ENCODE measurements at regions not wholly inside any gene's neighbourhood (a gene's known extent, or its start where the extent isn't known, plus 50 kb on each side); places are given as distances from the start of the nearest gene placed in this dataset.

DNA sequence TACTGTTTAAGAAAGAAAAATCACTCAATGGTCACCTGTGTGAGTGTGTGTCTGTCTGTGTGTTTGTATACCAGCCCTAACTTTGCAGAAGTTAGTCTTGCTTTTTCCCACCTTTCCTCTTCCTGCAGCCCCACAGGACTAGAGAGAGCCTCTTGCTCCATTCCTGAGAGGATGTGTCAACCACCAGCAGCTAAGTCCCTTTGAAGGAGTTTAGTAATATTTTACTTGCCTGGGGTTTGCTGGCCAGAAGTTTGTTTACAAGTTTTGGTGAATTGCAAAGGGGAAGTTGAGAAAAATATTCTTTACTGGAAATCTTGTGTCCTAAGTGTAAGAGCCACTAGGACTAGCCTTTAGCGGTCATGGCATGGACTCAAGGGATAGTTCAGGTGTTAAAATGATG, 316.2 kb downstream of the BRINP1 start:
- Mint-ChIP-seq H3K27me3 (ENCODE audit: low read depth) (no peaks in the 10 kb centered on the region), H3K9me3 (peaks cover 3% of the 10 kb centered on the region), H3K4me3 (no peak overlapping the region), H3K27ac (no peak overlapping the region), H3K4me1 (ENCODE audit: low read depth) (no peaks in the 10 kb centered on the region), H3K36me3 (ENCODE audit: low read depth) (no peaks in the 10 kb centered on the region)
- DNase-seq (ENCODE audit: low spot score) = no peak

DNA sequence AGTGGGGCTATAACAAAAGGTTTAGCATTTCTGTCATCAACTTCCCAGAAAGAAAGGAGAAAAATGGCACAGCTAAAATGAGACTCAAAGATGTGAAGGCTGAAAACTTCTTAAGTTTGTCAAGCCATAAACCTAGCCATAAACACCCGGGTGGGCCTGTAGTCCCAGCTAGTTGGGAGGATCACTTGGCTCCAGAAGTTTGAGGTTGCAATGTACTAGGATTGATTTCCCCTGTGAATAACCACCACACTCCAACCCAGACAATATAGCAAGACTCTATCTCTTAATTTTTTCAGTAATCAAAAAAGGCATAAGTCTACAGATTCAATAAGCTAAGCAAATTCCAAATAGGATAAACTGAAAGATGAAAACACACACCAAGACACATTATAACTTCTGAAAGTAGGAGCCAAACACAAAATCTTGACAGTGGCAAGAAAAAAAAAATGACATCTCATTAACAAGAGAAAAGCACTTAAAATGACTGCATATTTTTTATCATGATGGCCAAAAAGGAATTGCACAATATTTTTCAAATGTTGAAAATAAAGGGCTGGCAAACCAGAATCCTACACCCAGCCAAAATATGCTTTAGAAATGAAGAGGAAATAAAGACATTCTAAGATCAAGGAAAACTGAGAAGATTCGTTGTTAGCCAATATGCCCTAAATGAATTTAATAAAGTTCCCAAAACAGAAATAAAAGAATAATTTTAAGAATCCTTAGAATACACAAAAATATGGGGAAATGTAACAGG, 308.4 kb downstream of the BRINP1 start:
- H3K36me3 Mint-ChIP-seq (ENCODE audit: low read depth) = no peaks in the 10 kb centered on the region
- H3K4me1 Mint-ChIP-seq (ENCODE audit: low read depth) = no peaks in the 10 kb centered on the region
- H3K9me3 Mint-ChIP-seq = peaks cover 10% of the 10 kb centered on the region
- H3K4me3 Mint-ChIP-seq = no peak overlapping the region
- H3K27me3 Mint-ChIP-seq (ENCODE audit: low read depth) = no peaks in the 10 kb centered on the region
- DNase-seq (ENCODE audit: low spot score) = no peak
- no peak overlapping the region for H3K27ac Mint-ChIP-seq

- no peak for DNase-seq (ENCODE audit: low spot score)
- Mint-ChIP-seq H3K36me3 (ENCODE audit: low read depth) (no peaks in the 10 kb centered on the region), H3K4me3 (no peak overlapping the region), H3K4me1 (ENCODE audit: low read depth) (peaks cover 3% of the 10 kb centered on the region), H3K27me3 (ENCODE audit: low read depth) (no peaks in the 10 kb centered on the region), H3K9me3 (peaks cover 5% of the 10 kb centered on the region), H3K27ac (no peak overlapping the region)
Measured at GRCh38 chr9:119071636-119072035, 297.6 kb downstream of the BRINP1 start.

- Mint-ChIP-seq H3K27me3 (ENCODE audit: low read depth) (no peaks in the 10 kb centered on the region), H3K27ac (no peak overlapping the region), H3K36me3 (ENCODE audit: low read depth) (no peaks in the 10 kb centered on the region), H3K4me3 (no peak overlapping the region), H3K4me1 (ENCODE audit: low read depth) (peaks cover 3% of the 10 kb centered on the region), H3K9me3 (no peaks in the 10 kb centered on the region)
- DNase-seq (ENCODE audit: low spot score) = no peak
Measured at GRCh38 chr9:119074017-119074416, 295.2 kb downstream of the BRINP1 start.

- Mint-ChIP-seq H3K36me3 (ENCODE audit: low read depth) (no peaks in the 10 kb centered on the region), H3K27ac (no peak overlapping the region), H3K27me3 (ENCODE audit: low read depth) (no peaks in the 10 kb centered on the region), H3K9me3 (no peaks in the 10 kb centered on the region), H3K4me3 (no peak overlapping the region), H3K4me1 (ENCODE audit: low read depth) (peaks cover 3% of the 10 kb centered on the region)
- DNase-seq (ENCODE audit: low spot score) = no peak
Measured at GRCh38 chr9:119078015-119078414, 291.2 kb downstream of the BRINP1 start.

GRCh38 chr9:119083673-119084072, 285.6 kb downstream of the BRINP1 start:
- Mint-ChIP-seq H3K36me3 (ENCODE audit: low read depth) (no peaks in the 10 kb centered on the region), H3K27me3 (ENCODE audit: low read depth) (no peaks in the 10 kb centered on the region)

DNA sequence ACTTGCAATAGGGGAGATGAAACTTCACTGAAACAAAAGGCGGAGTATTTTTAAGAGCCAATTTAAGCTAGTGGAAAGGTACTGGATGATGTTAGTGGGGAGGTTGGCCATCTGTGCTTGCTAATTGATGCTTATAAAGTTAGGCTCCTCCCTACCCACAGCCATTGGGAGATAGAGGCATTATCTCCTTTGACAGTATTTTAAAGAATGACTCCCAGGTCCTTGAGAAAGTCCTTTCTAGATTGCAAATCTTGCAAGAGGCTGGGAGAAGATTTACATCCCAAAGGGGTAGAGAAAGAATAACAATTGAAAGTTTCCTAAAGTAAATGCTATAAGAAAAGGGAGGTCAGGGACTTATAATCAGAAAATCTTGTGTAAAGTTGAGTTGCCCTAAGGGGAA, 282.6 kb downstream of the BRINP1 start:
- Mint-ChIP-seq H3K36me3 (ENCODE audit: low read depth) (no peaks in the 10 kb centered on the region), H3K27me3 (ENCODE audit: low read depth) (no peaks in the 10 kb centered on the region), H3K27ac (no peak overlapping the region), H3K4me3 (no peak overlapping the region), H3K9me3 (no peaks in the 10 kb centered on the region), H3K4me1 (ENCODE audit: low read depth) (no peaks in the 10 kb centered on the region)
- DNase-seq (ENCODE audit: low spot score) = no peak

More at GRCh38 chr9:119083673-119084072, 285.6 kb downstream of the BRINP1 start:
- Mint-ChIP-seq H3K4me3 (no peak overlapping the region), H3K27ac (no peak overlapping the region), H3K9me3 (no peaks in the 10 kb centered on the region), H3K4me1 (ENCODE audit: low read depth) (no peaks in the 10 kb centered on the region)
- no peak for DNase-seq (ENCODE audit: low spot score)

DNA sequence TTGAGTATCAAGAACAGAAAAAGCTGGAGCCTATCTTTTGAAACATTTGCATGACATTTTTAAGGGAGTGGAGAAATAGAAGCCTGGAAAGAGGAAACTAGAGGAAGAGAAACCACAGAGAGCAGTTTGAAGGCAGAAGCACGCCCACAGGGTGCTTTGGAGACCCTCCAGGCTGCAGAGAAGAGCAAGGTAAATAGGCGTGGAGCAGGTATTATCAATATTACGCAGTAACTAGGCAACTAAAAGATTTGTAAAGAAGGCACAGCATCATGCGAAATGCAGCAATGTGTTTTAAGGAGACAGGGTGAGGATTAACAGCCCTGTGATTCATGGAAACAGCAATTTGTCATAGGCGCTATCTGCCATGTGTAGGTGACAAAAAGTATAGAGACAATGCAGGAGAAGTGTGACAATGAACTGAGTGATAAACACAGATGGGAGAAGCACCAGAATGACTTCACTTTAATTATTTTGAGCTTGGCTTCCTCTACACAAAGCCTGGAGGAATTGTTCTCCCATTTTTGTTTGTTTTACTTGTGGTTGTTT, 281.2 kb downstream of the BRINP1 start:
- H3K4me1 Mint-ChIP-seq (ENCODE audit: low read depth) = no peaks in the 10 kb centered on the region

GRCh38 chr9:119091074-119091473, 278.2 kb downstream of the BRINP1 start:
- Mint-ChIP-seq H3K4me3 (no peak overlapping the region), H3K4me1 (ENCODE audit: low read depth) (no peaks in the 10 kb centered on the region), H3K27ac (no peak overlapping the region), H3K36me3 (ENCODE audit: low read depth) (no peaks in the 10 kb centered on the region), H3K9me3 (peaks cover 3% of the 10 kb centered on the region), H3K27me3 (ENCODE audit: low read depth) (no peaks in the 10 kb centered on the region)
- no peak for DNase-seq (ENCODE audit: low spot score)

More for the DNA sequence above, 281.2 kb downstream of the BRINP1 start:
- Mint-ChIP-seq H3K9me3 (no peaks in the 10 kb centered on the region), H3K27ac (no peak overlapping the region), H3K36me3 (ENCODE audit: low read depth) (no peaks in the 10 kb centered on the region), H3K4me3 (no peak overlapping the region), H3K27me3 (ENCODE audit: low read depth) (no peaks in the 10 kb centered on the region)
- DNase-seq (ENCODE audit: low spot score) = no peak

DNA sequence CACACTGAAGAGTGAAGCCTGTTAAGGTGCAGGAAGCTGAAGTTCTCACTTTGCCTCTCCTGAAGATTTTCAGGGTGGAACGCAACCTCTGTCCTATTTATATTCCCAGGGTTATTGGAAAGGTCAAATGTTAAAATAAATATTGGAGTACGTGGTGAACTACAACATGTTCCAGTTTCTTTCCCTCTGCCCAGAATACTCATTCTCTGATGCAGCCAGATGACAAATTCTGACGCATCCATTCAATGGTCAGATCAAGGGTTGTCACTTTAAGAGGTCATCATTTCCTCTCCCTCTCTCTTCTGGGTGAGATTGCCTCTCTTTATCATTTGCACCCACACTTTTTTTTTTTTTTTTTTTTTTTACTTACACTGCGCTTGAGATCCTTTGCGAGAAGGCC, 277.1 kb downstream of the BRINP1 start:
- Mint-ChIP-seq H3K27ac (no peak overlapping the region), H3K27me3 (ENCODE audit: low read depth) (no peaks in the 10 kb centered on the region), H3K36me3 (ENCODE audit: low read depth) (no peaks in the 10 kb centered on the region), H3K4me3 (no peak overlapping the region), H3K9me3 (peaks cover 3% of the 10 kb centered on the region), H3K4me1 (ENCODE audit: low read depth) (no peaks in the 10 kb centered on the region)
- DNase-seq (ENCODE audit: low spot score) = no peak

GRCh38 chr9:119094086-119094485, 275.1 kb downstream of the BRINP1 start:
- no peaks in the 10 kb centered on the region for H3K36me3 Mint-ChIP-seq (ENCODE audit: low read depth)
- peaks cover 3% of the 10 kb centered on the region for H3K9me3 Mint-ChIP-seq
- DNase-seq (ENCODE audit: low spot score) = no peak
- H3K27me3 Mint-ChIP-seq (ENCODE audit: low read depth) = no peaks in the 10 kb centered on the region
- H3K4me3 Mint-ChIP-seq = no peak overlapping the region
- no peak overlapping the region for H3K27ac Mint-ChIP-seq
- no peaks in the 10 kb centered on the region for H3K4me1 Mint-ChIP-seq (ENCODE audit: low read depth)

GRCh38 chr9:119095072-119095471, 274.2 kb downstream of the BRINP1 start:
- Mint-ChIP-seq H3K27me3 (ENCODE audit: low read depth) (no peaks in the 10 kb centered on the region), H3K4me1 (ENCODE audit: low read depth) (no peaks in the 10 kb centered on the region), H3K9me3 (peaks cover 3% of the 10 kb centered on the region), H3K4me3 (no peak overlapping the region), H3K27ac (no peak overlapping the region), H3K36me3 (ENCODE audit: low read depth) (no peaks in the 10 kb centered on the region)
- no peak for DNase-seq (ENCODE audit: low spot score)

GRCh38 chr9:119101048-119101447, 268.2 kb downstream of the BRINP1 start:
- Mint-ChIP-seq H3K9me3 (no peaks in the 10 kb centered on the region), H3K36me3 (ENCODE audit: low read depth) (no peaks in the 10 kb centered on the region), H3K4me3 (no peak overlapping the region), H3K4me1 (ENCODE audit: low read depth) (no peaks in the 10 kb centered on the region), H3K27me3 (ENCODE audit: low read depth) (no peaks in the 10 kb centered on the region), H3K27ac (no peak overlapping the region)
- no peak for DNase-seq (ENCODE audit: low spot score)

- Mint-ChIP-seq H3K36me3 (ENCODE audit: low read depth) (no peaks in the 10 kb centered on the region), H3K4me1 (ENCODE audit: low read depth) (no peaks in the 10 kb centered on the region), H3K27ac (no peak overlapping the region), H3K4me3 (no peak overlapping the region), H3K9me3 (peaks cover 3% of the 10 kb centered on the region), H3K27me3 (ENCODE audit: low read depth) (no peaks in the 10 kb centered on the region)
- no peak for DNase-seq (ENCODE audit: low spot score)
Measured at GRCh38 chr9:119114681-119115080, 254.6 kb downstream of the BRINP1 start.

Measured in T-helper 2 cell treated with Interferon-gamma antibody and Interleukin-4, amounts not matched to agents 5 μg/mL and 100 μg/mL, for 36 hours (primary cell).